Fibroblast of lung (primary cell): ENCODE measurements at regions not wholly inside any gene's neighbourhood (a gene's known extent, or its start where the extent isn't known, plus 50 kb on each side); places are given as distances from the start of the nearest gene placed in this dataset.
A peak's percentile ranks its signal among the peaks of the same experiment; 100 is the strongest.

ENCODE experiments used
- DNase-seq, 2 donors: peaks; one replicate each; pipeline versions ENCODE4 v3.0.0 to v3.0.0-alpha.2; 2010; ENCODE audit warnings: low read depth in 2 of 2
- H2AFZ ChIP-seq: 2 replicates; pipeline ENCODE4 v1.5.1; 2012; ENCODE audit warnings: low read length, control low read depth, inconsistent platforms
- H3K27ac ChIP-seq: 2 replicates; pipeline ENCODE4 v1.5.1; 2011; ENCODE audit warnings: low read length, control low read depth; ENCODE audit not compliant: insufficient read depth
- H3K27me3 ChIP-seq: 2 replicates; pipeline ENCODE4 v1.5.1; 2011; ENCODE audit warnings: mild to moderate bottlenecking, low read length; ENCODE audit not compliant: control insufficient read depth, insufficient read depth
- H3K36me3 ChIP-seq: 2 replicates; pipeline ENCODE4 v1.5.1; 2011; ENCODE audit warnings: low read length; ENCODE audit not compliant: control insufficient read depth, insufficient read depth
- H3K4me1 ChIP-seq: 2 replicates; pipeline ENCODE4 v1.5.1; 2011; ENCODE audit warnings: low read length; ENCODE audit not compliant: control insufficient read depth, insufficient read depth; ENCODE audit errors: extremely low read depth
- H3K4me2 ChIP-seq: 2 replicates; pipeline ENCODE4 v1.5.1; 2011; ENCODE audit warnings: low read length, control low read depth; ENCODE audit not compliant: insufficient read depth; ENCODE audit errors: extremely low read depth
- H3K4me3 ChIP-seq, 4 experiments: fragments of 200-600 bp in 1 of 4; sonication (generic) in 1 of 4; replicated peaks in 1 of 4; 2 replicates each; pipeline ENCODE4 v1.5.1; 2011 to 2016; ENCODE audit warnings: low read length in 4 of 4, low read depth in 3 of 4, mild to moderate bottlenecking in 3 of 4, control low read depth in 2 of 4, inconsistent platforms in 1 of 4, mixed read lengths in 1 of 4; ENCODE audit not compliant: insufficient read depth in 1 of 4; ENCODE audit errors: control extremely low read depth in 1 of 4
- H3K79me2 ChIP-seq: 2 replicates; pipeline ENCODE4 v1.5.1; 2012; ENCODE audit warnings: mild to moderate bottlenecking, low read length, inconsistent platforms; ENCODE audit not compliant: control insufficient read depth, insufficient read depth
- H3K9ac ChIP-seq: 2 replicates; pipeline ENCODE4 v1.5.1; 2011; ENCODE audit warnings: mild to moderate bottlenecking, low read length, control low read depth; ENCODE audit not compliant: insufficient read depth
- H3K9me3 ChIP-seq: 2 replicates; pipeline ENCODE4 v1.5.1; 2012; ENCODE audit warnings: low read depth, low read length; ENCODE audit not compliant: control insufficient read depth, insufficient read depth
- H4K20me1 ChIP-seq: 2 replicates; pipeline ENCODE4 v1.5.1; 2011; ENCODE audit warnings: low read length; ENCODE audit not compliant: control insufficient read depth, insufficient read depth; ENCODE audit errors: extremely low read depth
- CTCF ChIP-seq, 2 donors: IDR thresholded peaks in 1 of 2; conservative IDR thresholded peaks in 1 of 2; 1 replicate in 1 of 2; 2 replicates in 1 of 2; pipeline ENCODE4 v1.5.1; 2011 to 2012; ENCODE audit warnings: low read length in 2 of 2, control low read depth in 1 of 2, inconsistent platforms in 1 of 2, low read depth in 1 of 2, mild to moderate bottlenecking in 1 of 2
- EZH2 ChIP-seq: IDR thresholded peaks from 2 replicates; pipeline ENCODE4 v1.5.1; 2012; ENCODE audit warnings: low read length, control low read depth, mild to moderate bottlenecking; ENCODE audit errors: missing control alignments

DNA sequence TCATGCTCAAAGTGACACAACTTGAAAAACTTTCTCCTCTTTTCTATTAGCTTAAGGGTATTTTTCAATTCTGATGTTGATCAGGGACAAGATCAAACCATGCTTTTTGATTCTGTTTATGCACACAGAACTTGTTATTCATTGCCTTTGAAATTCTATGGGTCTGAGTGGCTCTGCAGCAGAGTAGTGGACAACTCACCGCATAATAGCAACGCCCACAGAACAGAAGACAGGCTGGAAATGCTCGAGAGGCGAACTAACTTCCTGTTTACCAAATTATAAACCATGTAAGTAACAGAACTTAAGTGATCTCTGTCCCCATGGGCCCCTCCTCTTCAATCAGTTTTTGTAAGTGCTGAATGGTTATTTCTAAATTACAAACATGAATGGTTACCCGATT is 131.2 kb downstream of the CBLN2 start:
- H4K20me1 ChIP-seq, result no peaks in the 10 kb centered on the region
- TF ChIP-seq CTCF (conservative IDR thresholded peaks at IDR 0.05 in 1 of 2, IDR thresholded peaks at IDR 0.05 in 1 of 2; ENCODE audit: low read depth in 1 of 2, low read length in 2 of 2) (no peak), EZH2 (no peak)
- no peak overlapping the region for H2AFZ ChIP-seq
- H3K4me2 ChIP-seq, result no peak overlapping the region
- no peaks in the 10 kb centered on the region for H3K36me3 ChIP-seq
- no peak overlapping the region for H3K4me3 ChIP-seq
- peak in 1 of 2 donors; percentile 19 for DNase-seq
- H3K9me3 ChIP-seq, result no peaks in the 10 kb centered on the region
- no peaks in the 10 kb centered on the region for H3K27me3 ChIP-seq
- no peaks in the 10 kb centered on the region for H3K79me2 ChIP-seq
- no peak overlapping the region for H3K9ac ChIP-seq
- H3K4me1 ChIP-seq, result no peaks in the 10 kb centered on the region
- no peak overlapping the region for H3K27ac ChIP-seq

DNA sequence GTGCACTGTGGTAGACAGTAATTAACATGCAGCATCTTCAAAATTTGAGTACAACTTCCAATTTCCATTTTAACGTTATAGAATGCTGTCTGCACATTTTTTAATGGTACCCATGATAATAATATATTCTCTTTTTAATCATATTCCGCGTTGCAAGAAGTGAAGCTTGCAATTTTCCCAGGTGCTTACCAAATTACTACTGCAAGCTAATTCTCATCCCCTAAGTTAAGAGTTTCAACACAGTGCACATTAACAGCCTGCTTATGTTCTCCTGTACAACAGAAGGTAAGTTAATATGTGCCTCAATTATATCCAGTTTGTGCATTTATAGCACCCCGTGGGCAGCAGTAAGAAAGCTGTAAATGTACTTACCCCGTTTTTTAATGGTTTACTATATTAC is 132.9 kb downstream of the CBLN2 start:
- Histone ChIP-seq H3K79me2 (no peaks in the 10 kb centered on the region), H4K20me1 (no peaks in the 10 kb centered on the region), H3K36me3 (no peaks in the 10 kb centered on the region), H3K4me2 (no peak overlapping the region), H3K9ac (no peak overlapping the region), H2AFZ (no peak overlapping the region), H3K4me1 (no peaks in the 10 kb centered on the region), H3K27ac (no peak overlapping the region), H3K9me3 (no peaks in the 10 kb centered on the region), H3K4me3 (no peak overlapping the region), H3K27me3 (no peaks in the 10 kb centered on the region)
- DNase-seq, result no peak
- no peak for TF ChIP-seq EZH2
- TF ChIP-seq CTCF (conservative IDR thresholded peaks at IDR 0.05 in 1 of 2, IDR thresholded peaks at IDR 0.05 in 1 of 2; ENCODE audit: low read depth in 1 of 2, low read length in 2 of 2), result no peak

- no peaks in the 10 kb centered on the region for H3K4me1 ChIP-seq
- no peaks in the 10 kb centered on the region for H3K79me2 ChIP-seq
- H3K4me2 ChIP-seq, result no peak overlapping the region
- no peak overlapping the region for H3K9ac ChIP-seq
- no peak overlapping the region for H2AFZ ChIP-seq
- no peaks in the 10 kb centered on the region for H3K9me3 ChIP-seq
- H3K4me3 ChIP-seq, result no peak overlapping the region
- peak in 1 of 2 donors; percentile 43 for DNase-seq
- no peaks in the 10 kb centered on the region for H4K20me1 ChIP-seq
- no peak for TF ChIP-seq CTCF (conservative IDR thresholded peaks at IDR 0.05 in 1 of 2, IDR thresholded peaks at IDR 0.05 in 1 of 2; ENCODE audit: low read depth in 1 of 2, low read length in 2 of 2)
- TF ChIP-seq EZH2, result no peak
- no peak overlapping the region for H3K27ac ChIP-seq
- no peaks in the 10 kb centered on the region for H3K36me3 ChIP-seq
- no peaks in the 10 kb centered on the region for H3K27me3 ChIP-seq
These were observed 133.7 kb downstream of the CBLN2 start for GRCh38 chr18:72410399-72410798.
